ENCODE measurements at regions not wholly inside any gene's neighbourhood (a gene's known extent, or its start where the extent isn't known, plus 50 kb on each side); places are given as distances from the start of the nearest gene placed in this dataset.

DNA sequence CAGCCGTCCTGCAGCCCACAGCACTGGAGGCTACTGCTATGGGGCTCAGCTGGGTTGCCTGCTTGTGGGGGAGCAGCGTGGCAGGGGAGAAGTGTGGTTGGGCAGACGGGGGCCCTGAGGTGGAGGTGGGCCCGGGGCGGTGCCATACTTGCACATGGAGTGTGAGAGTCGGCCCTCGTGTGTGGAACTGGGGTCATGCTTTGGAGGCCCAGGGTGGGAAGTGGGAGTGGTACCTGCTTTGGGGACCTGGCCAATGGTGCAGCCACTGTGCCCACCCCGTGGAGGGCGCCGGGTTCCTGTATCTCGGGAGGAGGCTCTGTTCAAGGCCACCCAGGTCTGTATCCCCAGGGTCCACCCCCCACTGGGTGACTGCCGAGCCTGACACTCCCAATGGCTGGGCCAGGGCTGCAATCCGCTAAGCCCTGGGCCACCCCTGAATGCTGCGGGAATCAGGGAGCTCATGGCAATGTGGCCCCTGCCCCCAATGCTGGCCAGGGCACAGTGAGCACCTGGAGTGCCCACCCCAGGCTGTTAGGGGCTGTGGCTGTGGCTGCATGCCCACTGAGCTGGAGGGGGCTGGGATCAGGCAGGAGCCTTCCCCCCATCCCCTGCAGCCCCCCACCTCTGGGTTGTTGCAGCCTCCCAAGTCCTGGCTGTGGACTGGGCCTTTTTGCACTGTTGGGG is 157.9 kb upstream of the SLC38A2 start:
- TF ChIP-seq, protein P1, sequence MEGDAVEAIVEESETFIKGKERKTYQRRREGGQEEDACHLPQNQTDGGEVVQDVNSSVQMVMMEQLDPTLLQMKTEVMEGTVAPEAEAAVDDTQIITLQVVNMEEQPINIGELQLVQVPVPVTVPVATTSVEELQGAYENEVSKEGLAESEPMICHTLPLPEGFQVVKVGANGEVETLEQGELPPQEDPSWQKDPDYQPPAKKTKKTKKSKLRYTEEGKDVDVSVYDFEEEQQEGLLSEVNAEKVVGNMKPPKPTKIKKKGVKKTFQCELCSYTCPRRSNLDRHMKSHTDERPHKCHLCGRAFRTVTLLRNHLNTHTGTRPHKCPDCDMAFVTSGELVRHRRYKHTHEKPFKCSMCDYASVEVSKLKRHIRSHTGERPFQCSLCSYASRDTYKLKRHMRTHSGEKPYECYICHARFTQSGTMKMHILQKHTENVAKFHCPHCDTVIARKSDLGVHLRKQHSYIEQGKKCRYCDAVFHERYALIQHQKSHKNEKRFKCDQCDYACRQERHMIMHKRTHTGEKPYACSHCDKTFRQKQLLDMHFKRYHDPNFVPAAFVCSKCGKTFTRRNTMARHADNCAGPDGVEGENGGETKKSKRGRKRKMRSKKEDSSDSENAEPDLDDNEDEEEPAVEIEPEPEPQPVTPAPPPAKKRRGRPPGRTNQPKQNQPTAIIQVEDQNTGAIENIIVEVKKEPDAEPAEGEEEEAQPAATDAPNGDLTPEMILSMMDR (IDR thresholded peaks at IDR 0.05; ENCODE audit: poor library complexity, severe bottlenecking): no peak
- H3K4me3 ChIP-seq (ENCODE audit: severe bottlenecking): no peak overlapping the region
- no peaks in the 10 kb centered on the region for H3K4me1 ChIP-seq (ENCODE audit: insufficient read depth, poor library complexity, severe bottlenecking)
- no peaks in the 10 kb centered on the region for H3K27me3 ChIP-seq (ENCODE audit: insufficient read depth, poor library complexity, severe bottlenecking)
- no peak for DNase-seq (ENCODE audit: low spot score)
- H3K27ac ChIP-seq (ENCODE audit: poor library complexity, severe bottlenecking): no peak overlapping the region
- no peaks in the 10 kb centered on the region for H3K9me3 ChIP-seq (ENCODE audit: severe bottlenecking)
- no peaks in the 10 kb centered on the region for H3K36me3 ChIP-seq (ENCODE audit: low read depth)
- ATAC-seq (ENCODE audit: low read depth): no peak

DNA sequence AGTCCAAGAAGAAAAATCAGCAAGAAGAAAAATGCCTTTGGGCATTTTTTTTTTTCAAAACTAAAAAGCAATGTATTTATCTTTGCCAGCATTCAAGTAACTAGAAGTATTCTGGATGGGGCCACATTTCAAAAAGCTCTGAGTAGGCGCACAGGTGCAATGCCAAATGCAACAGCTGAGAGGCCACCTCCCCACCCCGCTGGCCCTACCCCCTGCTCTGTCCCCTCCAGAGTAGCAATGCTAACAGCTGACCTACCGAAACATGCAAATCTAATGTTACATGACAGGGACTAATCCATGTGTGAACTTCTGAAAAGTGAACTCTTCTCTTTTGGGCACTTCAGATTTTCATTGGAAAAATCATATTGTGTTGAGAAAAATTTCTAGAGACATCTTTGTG is 153.7 kb upstream of the SLC38A2 start:
- ATAC-seq (ENCODE audit: low read depth): no peak

DNA sequence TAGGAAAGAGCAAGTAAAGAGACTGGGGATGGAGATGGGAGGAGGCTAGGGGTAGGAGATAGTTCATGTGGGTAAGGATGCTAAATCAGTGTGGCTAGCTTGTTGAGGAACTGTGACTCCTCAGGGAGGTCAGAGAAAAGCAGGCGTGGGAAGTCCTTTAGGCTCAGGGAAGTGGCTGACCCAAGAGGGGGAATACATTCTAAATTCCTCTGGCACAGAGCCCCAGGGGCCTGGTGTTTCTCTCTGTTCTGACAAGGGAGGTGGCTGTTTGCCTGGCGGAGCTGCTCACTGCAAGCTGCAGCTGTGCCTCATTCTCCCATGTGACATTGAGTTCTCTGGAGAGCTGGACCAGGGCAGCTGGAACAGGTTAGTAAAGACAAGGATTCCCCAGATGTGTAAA is 152.2 kb upstream of the SLC38A2 start:
- Histone ChIP-seq H3K27ac (ENCODE audit: poor library complexity, severe bottlenecking) (peak overlapping the region; percentile 55), H3K4me3 (ENCODE audit: severe bottlenecking) (no peak overlapping the region), H3K36me3 (ENCODE audit: low read depth) (no peaks in the 10 kb centered on the region), H3K27me3 (ENCODE audit: insufficient read depth, poor library complexity, severe bottlenecking) (no peaks in the 10 kb centered on the region), H3K4me1 (ENCODE audit: insufficient read depth, poor library complexity, severe bottlenecking) (peaks cover 15% of the 10 kb centered on the region), H3K9me3 (ENCODE audit: severe bottlenecking) (no peaks in the 10 kb centered on the region)
- ATAC-seq (ENCODE audit: low read depth): no peak
- DNase-seq (ENCODE audit: low spot score): no peak
- TF ChIP-seq, protein P1 (IDR thresholded peaks at IDR 0.05; ENCODE audit: poor library complexity, severe bottlenecking): no peak

More for the DNA sequence above, 153.7 kb upstream of the SLC38A2 start:
- Histone ChIP-seq H3K27me3 (ENCODE audit: insufficient read depth, poor library complexity, severe bottlenecking) (no peaks in the 10 kb centered on the region), H3K36me3 (ENCODE audit: low read depth) (no peaks in the 10 kb centered on the region), H3K4me3 (ENCODE audit: severe bottlenecking) (no peak overlapping the region), H3K9me3 (ENCODE audit: severe bottlenecking) (no peaks in the 10 kb centered on the region), H3K27ac (ENCODE audit: poor library complexity, severe bottlenecking) (no peak overlapping the region), H3K4me1 (ENCODE audit: insufficient read depth, poor library complexity, severe bottlenecking) (peaks cover 15% of the 10 kb centered on the region)
- no peak for DNase-seq (ENCODE audit: low spot score)
- TF ChIP-seq, protein P1 (IDR thresholded peaks at IDR 0.05; ENCODE audit: poor library complexity, severe bottlenecking): no peak

DNA sequence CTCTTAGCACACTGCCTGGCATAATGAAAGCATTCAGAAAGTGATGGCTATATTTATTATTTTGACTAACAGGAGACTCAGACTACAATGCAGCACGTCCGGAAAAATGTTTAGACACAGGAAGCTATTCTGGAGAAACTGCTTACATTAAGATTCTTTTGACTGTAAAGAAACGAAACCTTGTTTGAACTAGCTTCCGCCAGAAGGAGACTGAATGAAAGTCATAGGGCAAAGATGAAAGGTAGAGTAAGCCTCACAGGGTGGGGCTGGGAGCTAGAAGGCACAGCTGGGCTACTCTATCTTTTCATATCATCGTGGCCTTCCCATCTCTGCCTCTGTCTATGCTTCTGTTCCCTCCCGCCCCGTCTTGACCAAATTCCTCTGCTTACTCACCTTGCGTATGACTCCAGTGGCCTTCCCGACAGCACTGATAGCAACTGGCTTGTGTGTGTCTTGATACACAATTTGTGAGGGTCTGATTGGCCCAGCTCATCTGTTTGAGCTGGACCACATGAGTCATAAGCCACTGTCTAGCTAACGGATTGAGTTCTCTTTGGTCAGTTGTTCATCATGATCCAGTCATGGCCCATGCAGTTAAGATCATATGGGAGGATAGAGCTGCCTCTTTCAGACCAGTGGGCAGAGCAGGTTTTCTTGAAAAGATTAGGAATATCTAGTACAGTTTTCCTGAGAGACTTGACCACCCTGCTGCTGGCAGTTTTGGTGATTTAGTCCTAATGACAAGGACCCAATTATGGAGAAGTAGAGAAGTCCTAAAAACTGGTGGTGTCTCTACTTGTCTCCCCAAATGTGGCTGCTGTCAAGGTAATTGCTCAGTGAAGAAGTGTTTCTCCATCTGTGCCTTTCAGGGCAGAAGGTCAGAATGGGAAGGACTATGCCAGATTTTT is 151.5 kb upstream of the SLC38A2 start:
- H3K4me1 ChIP-seq (ENCODE audit: insufficient read depth, poor library complexity, severe bottlenecking): peaks cover 15% of the 10 kb centered on the region
- H3K36me3 ChIP-seq (ENCODE audit: low read depth): no peaks in the 10 kb centered on the region
- peak overlapping the region; percentile 55 for H3K27ac ChIP-seq (ENCODE audit: poor library complexity, severe bottlenecking)
- no peaks in the 10 kb centered on the region for H3K27me3 ChIP-seq (ENCODE audit: insufficient read depth, poor library complexity, severe bottlenecking)
- H3K9me3 ChIP-seq (ENCODE audit: severe bottlenecking): no peaks in the 10 kb centered on the region
- TF ChIP-seq, protein P1 (IDR thresholded peaks at IDR 0.05; ENCODE audit: poor library complexity, severe bottlenecking): no peak
- DNase-seq (ENCODE audit: low spot score) (peak; percentile 76), ATAC-seq (ENCODE audit: low read depth) (peak; percentile 90)
- no peak overlapping the region for H3K4me3 ChIP-seq (ENCODE audit: severe bottlenecking)

Data from RWPE2 (cell line).